Right lobe of liver (tissue), 6 donors: ENCODE measurements at regions not wholly inside any gene's neighbourhood (a gene's known extent, or its start where the extent isn't known, plus 50 kb on each side); places are given as distances from the start of the nearest gene placed in this dataset.
A peak's percentile ranks its signal among the peaks of the same experiment; 100 is the strongest.

ENCODE experiments used
- ATAC-seq, 4 donors: fragments of 200-7000 bp; cut with Tn5 transposase; one replicate each; pipeline ENCODE4 v1.9.1; 2020; ENCODE audit warnings: mild to moderate bottlenecking in 4 of 4, moderate library complexity in 4 of 4
- DNase-seq, 3 donors: peaks; one replicate each; pipeline ENCODE4 v3.0.0-alpha.2; 2020
- H3K27ac ChIP-seq, 3 donors: fragments of 200-600 bp; one replicate each; pipeline ENCODE4 v1.8.0; 2022
- H3K27me3 ChIP-seq, 2 donors: fragments of 200-600 bp; one replicate each; pipeline ENCODE4 v1.8.0; 2022
- H3K36me3 ChIP-seq, 4 donors: fragments of 200-600 bp; sonication (generic) in 1 of 4; one replicate each; pipeline versions ENCODE4 v1.5.1 to v1.8.0; 2017 to 2022; ENCODE audit warnings: control low read depth in 1 of 4
- H3K4me1 ChIP-seq, 4 donors: fragments of 200-600 bp; sonication (generic) in 1 of 4; one replicate each; pipeline versions ENCODE4 v1.5.1 to v1.8.0; 2017 to 2022; ENCODE audit warnings: control low read depth in 1 of 4
- H3K4me3 ChIP-seq, 3 donors: fragments of 200-600 bp; one replicate each; pipeline ENCODE4 v1.8.0; 2022
- H3K9me3 ChIP-seq, 4 donors: fragments of 200-600 bp; sonication (generic) in 1 of 4; one replicate each; pipeline versions ENCODE4 v1.5.1 to v1.8.0; 2017 to 2022; ENCODE audit warnings: control low read depth in 1 of 4
- CTCF ChIP-seq, 4 donors: fragments of 200-600 bp in 3 of 4; fragments of 450-650 bp in 1 of 4; IDR thresholded peaks; one replicate each; pipeline versions ENCODE4 v1.5.1 to v1.8.0; 2016 to 2022; ENCODE audit warnings: antibody characterized with exemption in 4 of 4, mild to moderate bottlenecking in 2 of 4
- POLR2A ChIP-seq: fragments of 450-650 bp; IDR thresholded peaks from one replicate; pipeline ENCODE4 v1.6.1; 2017; ENCODE audit warnings: antibody characterized with exemption, mild to moderate bottlenecking
- WGBS: methylation state at CpG from one replicate; pipeline ENCODE4 v1.1.6; 2018; ENCODE audit warnings: low coverage, low lambda C conversion rate; ENCODE audit not compliant: insufficient coverage; ENCODE audit errors: missing lambda C conversion rate; 5-methylcytosine and 5-hydroxymethylcytosine counted together
- intact Hi-C, 2 donors: fragments of 100-400 bp; cut with DNase I; formaldehyde crosslinking; loops; one replicate each; pipeline versions ENCODE4 v1.11.2 to v1.14.1; 2022
- donor health status: DM: no; HTN: yes; CAD: no.
- donor health status: DM: no; HTN: no; CAD: no.
- donor health status: DM: no; HTN: no; CAD: no.
- donor health status: DM: no; HTN: yes; CAD: no.
- donor health status: DM: no; HTN: yes; CAD: no.

- WGBS, result 31% methylated on average over 1 of the region's 1 CpG
- DNase-seq (no peak), ATAC-seq (no peak)
- no peaks in the 10 kb centered on the region for H3K36me3 ChIP-seq
- no peak overlapping the region for H3K27ac ChIP-seq
- H3K4me1 ChIP-seq, result no peaks in the 10 kb centered on the region
- no peaks in the 10 kb centered on the region for H3K9me3 ChIP-seq
- intact Hi-C loops, result no loop called here
- no peak for TF ChIP-seq POLR2A
- no peak for TF ChIP-seq CTCF (IDR thresholded peaks at IDR 0.05)
- H3K27me3 ChIP-seq, result no peaks in the 10 kb centered on the region
- H3K4me3 ChIP-seq, result no peak overlapping the region
Observed at GRCh38 chr19:41495589-41495988, 52.6 kb downstream of the ERICH4 start.

- Histone ChIP-seq H3K4me3 (peak overlapping the region in 2 of 3 donors; percentile 23 to 36), H3K36me3 (no peaks in the 10 kb centered on the region), H3K9me3 (no peaks in the 10 kb centered on the region), H3K4me1 (no peaks in the 10 kb centered on the region), H3K27me3 (no peaks in the 10 kb centered on the region), H3K27ac (peak overlapping the region; percentile 53 to 73 (median 55))
- DNase-seq (no peak), ATAC-seq (peak in 3 of 4 donors; percentile 31 to 60 (median 44))
- TF ChIP-seq POLR2A (no peak), CTCF (IDR thresholded peaks at IDR 0.05) (no peak)
- intact Hi-C loops, result no loop called here
- WGBS, result 70% methylated on average over 4 of the region's 10 CpGs
Observed at GRCh38 chr19:41499899-41500298, 56.9 kb downstream of the ERICH4 start.

GRCh38 chr19:41500443-41500842 lies 57.5 kb downstream of the ERICH4 start:
- TF ChIP-seq POLR2A (peak; percentile 28), CTCF (IDR thresholded peaks at IDR 0.05) (no peak)
- no peaks in the 10 kb centered on the region for H3K36me3 ChIP-seq
- WGBS, result 64% methylated on average over 9 of the region's 9 CpGs
- no peaks in the 10 kb centered on the region for H3K4me1 ChIP-seq
- intact Hi-C loops, result no loop called here
- no peaks in the 10 kb centered on the region for H3K27me3 ChIP-seq
- H3K9me3 ChIP-seq, result no peaks in the 10 kb centered on the region
- H3K4me3 ChIP-seq, result peak overlapping the region in 2 of 3 donors; percentile 23 to 36
- ATAC-seq, result peak; percentile 25 to 50 (median 30)
- no peak for DNase-seq
- peak overlapping the region; percentile 53 to 73 (median 55) for H3K27ac ChIP-seq

- 28% methylated on average over 4 of the region's 4 CpGs for WGBS
- no peaks in the 10 kb centered on the region for H3K4me1 ChIP-seq
- TF ChIP-seq POLR2A (no peak), CTCF (IDR thresholded peaks at IDR 0.05) (no peak)
- no peak overlapping the region for H3K4me3 ChIP-seq
- ATAC-seq, result no peak
- H3K27ac ChIP-seq, result peak overlapping the region in 1 of 3 donors; percentile 36
- no peaks in the 10 kb centered on the region for H3K36me3 ChIP-seq
- H3K27me3 ChIP-seq, result no peaks in the 10 kb centered on the region
- intact Hi-C loops, result no loop called here
- H3K9me3 ChIP-seq, result no peaks in the 10 kb centered on the region
- DNase-seq, result no peak
Observed at GRCh38 chr19:41501854-41502253, 58.9 kb downstream of the ERICH4 start.

GRCh38 chr19:41505105-41505504 lies 62.1 kb downstream of the ERICH4 start:
- TF ChIP-seq POLR2A, result no peak
- TF ChIP-seq CTCF (IDR thresholded peaks at IDR 0.05), result no peak
- Histone ChIP-seq H3K9me3 (no peaks in the 10 kb centered on the region), H3K27ac (no peak overlapping the region), H3K4me3 (no peak overlapping the region), H3K36me3 (no peaks in the 10 kb centered on the region), H3K4me1 (no peaks in the 10 kb centered on the region), H3K27me3 (no peaks in the 10 kb centered on the region)
- DNase-seq, result no peak
- ATAC-seq, result no peak
- WGBS, result 74% methylated on average over 13 of the region's 13 CpGs
- intact Hi-C loops, result no loop called here
